Suppressor macrophage (primary cell): ENCODE measurements at regions not wholly inside any gene's neighbourhood (a gene's known extent, or its start where the extent isn't known, plus 50 kb on each side); places are given as distances from the start of the nearest gene placed in this dataset.

Source experiments
- DNase-seq, 4 experiments: peaks; one replicate each; pipeline ENCODE4 v3.0.0-alpha.2; 2020 to 2022

DNA sequence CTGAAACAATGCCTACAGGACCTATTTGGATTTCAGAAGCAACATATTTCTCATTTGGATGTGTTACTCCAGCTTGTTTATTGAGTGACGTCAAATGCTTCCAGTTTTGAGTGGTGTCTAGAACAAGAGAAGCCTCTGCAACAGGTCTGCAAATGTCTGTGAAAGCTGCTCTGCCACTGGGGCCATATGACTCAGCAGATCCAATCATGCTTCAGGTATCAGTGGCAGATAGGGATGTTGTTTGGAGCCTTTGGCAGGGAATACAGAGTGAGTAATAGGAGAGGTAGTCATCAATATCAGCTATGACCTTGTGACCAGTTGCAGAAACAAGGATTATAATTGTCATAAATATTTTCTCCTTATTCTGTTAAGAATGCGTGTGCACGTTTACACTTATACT lies 141.1 kb upstream of the ZXDA start:
- DNase-seq: no peak

DNA sequence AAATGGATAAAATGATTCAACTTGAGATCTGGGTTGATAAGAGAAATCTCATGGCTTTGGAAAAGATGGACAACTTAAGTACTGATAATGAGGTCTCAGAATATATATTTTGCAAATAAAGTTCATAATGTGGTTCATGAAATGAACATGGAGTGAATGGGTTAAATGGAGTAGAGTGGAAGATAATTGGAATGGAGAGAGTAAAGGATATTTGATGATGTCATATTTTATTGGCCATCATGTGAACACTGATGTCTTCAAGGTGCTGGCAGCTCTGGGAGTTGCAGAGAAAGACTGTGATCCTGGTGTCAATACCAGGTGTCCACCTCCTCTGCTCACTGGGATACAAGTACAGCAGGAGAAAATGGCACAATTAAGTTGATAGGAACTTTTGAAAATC lies 133.9 kb upstream of the ZXDA start:
- DNase-seq: no peak

DNA sequence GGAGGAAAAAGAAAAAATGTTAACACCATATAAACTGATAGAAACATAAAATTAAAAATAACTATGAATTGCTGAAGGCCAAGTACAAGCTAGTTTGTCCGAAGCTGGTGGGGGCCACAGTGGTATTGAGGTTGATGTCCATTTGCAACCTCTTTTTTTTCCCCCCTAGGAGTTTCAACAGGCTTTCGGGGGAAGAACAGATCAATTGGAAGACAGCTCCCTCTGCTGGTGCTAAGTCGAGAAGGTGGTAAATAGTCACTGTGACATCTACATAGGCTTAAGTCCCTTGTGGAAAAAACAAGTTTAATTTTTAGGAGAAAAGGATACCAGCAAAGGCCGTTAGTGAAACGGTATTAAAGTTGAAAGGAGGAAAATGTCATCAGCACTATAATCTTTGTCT lies 115.7 kb upstream of the ZXDA start:
- peak; percentile 7 to 39 (median 30) for DNase-seq

DNA sequence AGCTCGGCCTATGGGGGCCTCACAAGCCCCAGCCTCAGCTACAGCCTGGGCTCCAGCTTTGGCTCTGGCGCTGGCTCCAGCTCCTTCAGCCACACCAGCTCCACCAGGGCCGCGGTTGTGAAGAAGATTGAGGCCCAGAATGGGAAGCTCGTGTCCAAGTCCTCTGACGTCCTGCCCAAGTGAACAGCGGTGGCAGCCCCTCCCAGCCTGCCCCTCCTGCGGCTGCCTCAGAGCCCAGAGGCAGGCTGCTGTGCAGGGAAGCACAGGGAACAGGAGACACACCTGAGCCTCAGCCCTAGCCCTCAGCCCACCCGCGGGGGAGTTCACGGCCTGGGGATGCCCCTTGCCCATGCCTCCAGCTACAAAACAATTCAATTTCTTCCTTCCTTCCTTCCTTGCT lies 75.7 kb upstream of the ZXDA start:
- no peak for DNase-seq

DNA sequence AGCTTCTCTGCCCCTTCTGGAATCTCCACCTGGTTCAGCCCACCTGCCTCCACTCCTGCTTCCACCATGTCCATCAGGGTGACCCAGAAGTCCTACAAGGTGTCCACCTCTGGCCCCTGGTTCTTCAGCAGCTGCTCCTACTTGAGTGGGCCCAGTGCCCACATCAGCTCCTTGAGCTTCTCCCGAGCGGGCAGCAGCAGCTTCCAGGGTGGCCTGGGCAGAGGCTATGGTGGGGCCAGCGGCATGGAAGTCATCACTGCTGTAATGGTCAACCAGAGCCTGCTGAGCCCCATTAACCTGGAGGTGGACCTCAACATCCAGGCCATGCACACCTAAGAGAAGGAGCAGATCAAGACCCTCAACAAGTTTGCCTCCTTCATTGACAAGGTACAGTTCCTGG lies 74.4 kb upstream of the ZXDA start:
- DNase-seq: no peak

DNA sequence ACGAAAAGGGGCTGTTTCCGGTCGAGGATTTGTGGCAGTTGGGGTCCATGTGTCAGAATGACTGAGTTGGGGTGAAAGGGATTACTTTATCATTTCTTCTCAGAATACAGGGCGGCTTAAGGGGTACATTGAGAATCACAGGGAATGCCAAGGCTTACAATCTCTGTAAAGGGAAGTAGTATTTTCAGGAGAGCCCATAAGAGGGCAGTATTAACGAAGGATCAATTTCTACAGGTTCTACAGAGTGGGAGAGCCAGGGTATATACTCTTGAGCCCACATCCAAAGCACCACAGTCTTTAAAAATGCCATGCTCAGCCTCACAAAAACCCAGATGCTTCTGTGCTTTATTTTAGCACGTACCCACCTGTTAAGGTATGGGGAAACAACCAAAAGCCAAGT lies 67.7 kb upstream of the ZXDA start:
- no peak for DNase-seq

DNA sequence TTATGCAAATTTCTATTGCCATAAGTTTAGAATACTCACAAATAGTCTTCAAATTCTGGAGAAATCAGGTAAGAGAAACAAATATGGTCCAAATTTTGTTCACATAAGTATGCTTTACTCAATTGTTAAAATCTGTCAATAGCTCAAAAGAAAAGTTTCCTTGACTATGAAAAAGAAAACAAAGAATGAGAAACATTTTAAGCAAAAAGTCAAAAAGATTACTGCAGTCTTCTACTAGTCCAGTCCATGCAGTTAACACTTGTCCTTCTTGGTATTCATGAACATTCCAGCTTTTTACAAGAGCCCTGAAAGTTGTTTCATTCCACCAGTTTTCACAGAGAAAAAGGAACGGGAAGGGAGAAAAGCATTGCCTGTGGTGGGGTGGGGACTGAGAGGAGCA lies 54.7 kb upstream of the ZXDA start:
- DNase-seq: no peak
